HFF-Myc (cell line): ENCODE measurements at regions not wholly inside any gene's neighbourhood (a gene's known extent, or its start where the extent isn't known, plus 50 kb on each side); places are given as distances from the start of the nearest gene placed in this dataset.

Source experiments
- DNase-seq: peaks from one replicate; pipeline ENCODE4 v3.0.0-alpha.2; 2011; ENCODE audit warnings: low read depth; ENCODE audit errors: extremely low read depth
- H3K4me3 ChIP-seq: replicated peaks from 2 replicates; pipeline ENCODE4 v1.5.1; 2011; ENCODE audit warnings: low read depth, mild to moderate bottlenecking, control low read depth, low read length
- TF ChIP-seq, protein P1 (sequence below): IDR thresholded peaks from 2 replicates; pipeline ENCODE4 v1.5.1; 2012; ENCODE audit warnings: mild to moderate bottlenecking, low read depth, low read length, control low read depth; ENCODE audit errors: missing control alignments

DNA sequence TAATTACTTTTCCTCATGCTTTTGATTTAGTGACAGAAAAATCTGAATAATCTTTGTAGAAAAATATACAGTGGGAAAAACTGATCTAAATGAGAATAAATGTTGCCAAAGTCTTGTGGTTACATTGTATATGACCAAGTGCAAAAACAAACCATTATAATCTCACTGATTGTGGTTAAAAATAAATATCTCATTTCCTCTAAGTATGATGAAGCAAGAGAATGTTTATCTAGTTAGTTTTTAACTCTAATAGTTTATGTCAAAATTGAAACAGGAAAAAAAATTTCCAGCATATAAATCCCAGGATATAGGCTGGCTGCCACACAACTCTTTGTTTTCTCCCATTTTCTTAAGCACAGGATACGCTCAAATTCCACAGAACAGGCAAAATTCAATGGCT, 392.7 kb upstream of the ID4 start:
- H3K4me3 ChIP-seq, result no peak overlapping the region
- DNase-seq, result no peak
- TF ChIP-seq, protein P1, sequence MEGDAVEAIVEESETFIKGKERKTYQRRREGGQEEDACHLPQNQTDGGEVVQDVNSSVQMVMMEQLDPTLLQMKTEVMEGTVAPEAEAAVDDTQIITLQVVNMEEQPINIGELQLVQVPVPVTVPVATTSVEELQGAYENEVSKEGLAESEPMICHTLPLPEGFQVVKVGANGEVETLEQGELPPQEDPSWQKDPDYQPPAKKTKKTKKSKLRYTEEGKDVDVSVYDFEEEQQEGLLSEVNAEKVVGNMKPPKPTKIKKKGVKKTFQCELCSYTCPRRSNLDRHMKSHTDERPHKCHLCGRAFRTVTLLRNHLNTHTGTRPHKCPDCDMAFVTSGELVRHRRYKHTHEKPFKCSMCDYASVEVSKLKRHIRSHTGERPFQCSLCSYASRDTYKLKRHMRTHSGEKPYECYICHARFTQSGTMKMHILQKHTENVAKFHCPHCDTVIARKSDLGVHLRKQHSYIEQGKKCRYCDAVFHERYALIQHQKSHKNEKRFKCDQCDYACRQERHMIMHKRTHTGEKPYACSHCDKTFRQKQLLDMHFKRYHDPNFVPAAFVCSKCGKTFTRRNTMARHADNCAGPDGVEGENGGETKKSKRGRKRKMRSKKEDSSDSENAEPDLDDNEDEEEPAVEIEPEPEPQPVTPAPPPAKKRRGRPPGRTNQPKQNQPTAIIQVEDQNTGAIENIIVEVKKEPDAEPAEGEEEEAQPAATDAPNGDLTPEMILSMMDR, result no peak

DNA sequence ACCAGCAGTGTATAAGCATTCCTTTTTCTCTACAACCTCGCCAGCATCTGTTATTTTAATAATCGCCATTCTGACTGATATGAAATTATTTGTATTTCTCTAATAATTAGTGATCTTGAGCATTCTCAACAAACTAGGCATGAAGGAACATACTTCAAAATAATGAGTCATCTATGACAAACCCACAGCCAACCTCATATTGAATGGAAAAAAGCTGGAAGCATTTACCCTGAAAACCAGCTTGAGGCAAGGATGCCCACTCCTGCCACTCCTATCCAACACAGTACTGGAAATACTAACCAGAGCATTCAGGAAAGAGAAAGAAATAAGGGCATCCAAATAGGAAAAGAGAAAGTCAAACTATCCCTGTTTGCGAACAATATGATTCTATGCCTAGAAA, 390.6 kb upstream of the ID4 start:
- no peak overlapping the region for H3K4me3 ChIP-seq
- no peak for DNase-seq
- TF ChIP-seq, protein P1, result no peak

DNA sequence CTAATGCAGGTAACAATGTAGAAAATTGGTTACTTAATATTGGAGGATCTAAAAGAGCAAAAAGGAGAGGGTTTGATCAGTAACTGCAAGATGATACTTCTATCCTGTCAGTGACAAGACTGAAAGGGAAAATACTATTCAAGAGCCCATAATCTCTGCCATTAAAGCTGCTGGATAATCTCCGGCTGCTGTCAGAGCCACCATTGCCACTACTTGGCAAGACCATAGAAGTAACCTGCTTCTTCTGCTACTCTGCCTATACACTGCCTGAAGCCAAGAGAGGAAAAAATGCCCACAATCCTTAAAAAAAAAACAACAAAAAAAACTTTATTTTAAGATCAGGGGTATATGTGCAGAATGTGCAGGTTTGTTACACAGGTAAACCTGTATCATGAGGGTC, 386.5 kb upstream of the ID4 start:
- no peak for DNase-seq
- H3K4me3 ChIP-seq, result no peak overlapping the region
- TF ChIP-seq, protein P1, result no peak

DNA sequence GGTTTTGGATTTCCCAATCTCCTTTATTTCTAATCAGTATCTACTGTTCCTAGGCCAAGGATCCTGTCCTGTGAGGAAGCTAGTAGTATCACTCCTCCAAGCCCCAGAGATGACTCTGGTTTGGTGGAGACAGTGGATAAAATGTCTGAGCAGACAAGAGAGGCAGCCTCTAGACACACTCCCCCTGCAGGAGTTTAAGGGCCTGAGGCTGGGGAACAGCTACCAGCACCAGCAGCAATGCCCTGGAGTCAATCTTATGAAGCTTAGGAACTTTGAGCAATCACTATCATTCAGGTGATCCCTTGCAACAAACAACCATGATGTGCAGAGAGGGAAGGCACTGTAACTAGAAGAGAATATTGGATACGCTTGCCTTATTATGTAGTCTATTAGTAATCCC, 384.7 kb upstream of the ID4 start:
- no peak for DNase-seq

DNA sequence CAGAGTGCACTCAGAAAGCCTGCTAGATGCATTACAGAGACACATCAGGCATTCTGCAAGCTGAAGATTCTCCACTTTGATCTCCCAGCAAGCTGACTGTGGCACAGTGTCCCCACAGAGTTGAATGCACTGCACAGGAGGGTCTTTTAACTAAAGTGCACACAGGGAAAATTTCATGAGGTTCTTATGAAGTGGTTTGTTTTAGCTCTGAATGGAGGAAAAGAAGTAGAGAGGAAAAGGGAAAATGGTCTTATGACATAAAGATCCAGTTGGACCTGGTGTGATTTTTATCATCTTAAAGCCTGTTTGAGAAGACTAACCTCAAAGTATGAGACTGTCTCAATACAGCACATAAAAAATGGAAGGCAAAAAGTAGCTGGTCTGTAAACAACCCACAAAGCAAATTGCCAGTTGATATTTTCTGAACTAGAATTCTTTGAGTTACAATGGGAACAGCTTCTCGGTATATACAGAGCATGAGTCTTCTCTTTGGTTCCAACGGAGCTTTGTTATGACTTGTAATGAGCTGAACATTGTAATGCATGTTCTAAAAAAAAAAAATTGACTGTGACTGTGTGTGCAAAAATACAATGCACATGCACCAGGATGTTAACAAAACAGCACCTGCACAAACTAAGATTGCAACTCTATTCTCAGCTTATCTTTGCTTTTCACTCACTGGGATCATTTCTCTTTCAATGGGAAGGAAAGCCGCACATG, 383.0 kb upstream of the ID4 start:
- TF ChIP-seq, protein P1, result no peak
- no peak for DNase-seq
- no peak overlapping the region for H3K4me3 ChIP-seq

More for the DNA sequence above, 384.7 kb upstream of the ID4 start:
- no peak overlapping the region for H3K4me3 ChIP-seq
- TF ChIP-seq, protein P1, result no peak

DNA sequence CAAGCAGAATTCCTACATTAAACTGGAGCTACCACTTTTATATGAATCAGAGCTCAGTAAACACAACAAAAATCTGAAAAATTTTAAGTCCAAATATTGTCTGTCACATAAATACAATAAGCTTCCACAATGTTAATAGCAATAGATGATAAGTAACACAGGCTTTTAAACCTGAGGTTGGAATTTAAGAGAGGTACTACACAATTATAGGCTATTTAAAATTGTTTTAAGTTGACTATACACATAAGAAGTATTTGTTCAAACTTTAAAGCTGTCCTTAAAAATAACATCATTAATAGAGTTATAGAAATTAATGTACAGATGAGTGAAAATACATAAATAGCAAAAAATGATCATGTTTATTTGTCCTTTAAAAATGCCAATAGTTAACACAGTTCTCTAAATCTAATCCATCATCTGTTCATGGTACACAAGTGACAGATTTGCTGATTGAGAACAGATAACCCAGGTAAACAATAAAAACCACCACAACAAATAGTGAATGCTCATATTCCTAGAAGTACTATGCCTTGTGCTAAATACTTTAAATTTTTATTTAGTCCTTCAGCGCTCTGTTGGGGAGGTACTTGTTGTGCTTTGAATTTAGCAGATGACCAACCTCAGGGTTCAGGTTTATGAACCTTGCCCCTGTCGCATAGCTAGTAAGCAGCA, 382.3 kb upstream of the ID4 start:
- TF ChIP-seq, protein P1, result no peak
- no peak overlapping the region for H3K4me3 ChIP-seq
- no peak for DNase-seq

DNA sequence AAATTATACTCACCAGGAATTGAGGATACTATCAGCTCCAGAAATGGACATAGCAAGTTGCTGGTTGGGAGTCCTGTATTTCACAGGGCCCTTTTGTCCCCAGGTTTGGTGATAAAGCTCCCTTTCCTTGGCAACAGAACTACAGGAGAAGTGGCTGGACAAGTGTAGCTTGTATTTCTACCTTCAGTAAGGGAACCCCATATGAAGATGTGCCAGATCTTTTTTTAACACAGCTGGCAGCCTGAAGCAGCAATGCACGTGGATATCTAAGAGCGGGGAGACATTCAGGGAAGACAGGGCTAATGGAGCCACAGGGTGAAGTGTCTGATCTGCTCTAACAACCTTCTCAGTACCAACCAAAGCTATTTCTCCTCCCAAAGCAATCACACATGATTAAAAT, 373.9 kb upstream of the ID4 start:
- TF ChIP-seq, protein P1, result no peak
- H3K4me3 ChIP-seq, result no peak overlapping the region
- no peak for DNase-seq
